ENCODE measurements at regions not wholly inside any gene's neighbourhood (a gene's known extent, or its start where the extent isn't known, plus 50 kb on each side); places are given as distances from the start of the nearest gene placed in this dataset.

DNA sequence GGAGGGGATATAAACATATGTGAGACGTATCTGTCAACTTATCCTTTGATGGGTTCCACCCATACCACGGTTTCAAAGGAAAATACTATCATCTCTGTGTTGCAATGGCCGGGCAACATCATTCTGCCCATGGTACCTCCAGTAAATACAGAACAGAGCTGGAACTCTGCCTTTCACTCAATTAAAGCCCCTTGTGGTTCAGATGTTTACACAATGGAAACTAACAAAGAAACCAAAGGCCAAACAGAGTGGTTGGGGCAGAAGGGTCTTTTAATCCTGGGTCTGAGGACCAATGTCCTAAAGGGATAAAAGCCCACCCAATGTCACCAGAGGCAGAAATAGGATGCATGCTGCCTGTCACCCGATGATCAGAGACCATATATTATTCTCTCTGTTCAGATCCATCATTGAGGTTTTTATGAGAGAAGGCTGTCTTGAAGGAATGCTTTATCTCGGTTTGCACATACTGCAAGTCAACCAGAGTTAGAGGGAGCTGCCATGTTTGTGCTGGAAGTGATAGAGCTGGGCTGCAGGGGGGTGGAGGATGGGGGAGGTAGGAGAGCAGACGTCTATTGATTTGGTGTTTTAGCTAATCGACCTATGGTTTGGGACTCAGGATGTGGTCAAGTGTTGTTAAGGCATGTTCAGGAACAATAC lies 105.4 kb upstream of the FRMD4A start:
- TF ChIP-seq, protein P1, sequence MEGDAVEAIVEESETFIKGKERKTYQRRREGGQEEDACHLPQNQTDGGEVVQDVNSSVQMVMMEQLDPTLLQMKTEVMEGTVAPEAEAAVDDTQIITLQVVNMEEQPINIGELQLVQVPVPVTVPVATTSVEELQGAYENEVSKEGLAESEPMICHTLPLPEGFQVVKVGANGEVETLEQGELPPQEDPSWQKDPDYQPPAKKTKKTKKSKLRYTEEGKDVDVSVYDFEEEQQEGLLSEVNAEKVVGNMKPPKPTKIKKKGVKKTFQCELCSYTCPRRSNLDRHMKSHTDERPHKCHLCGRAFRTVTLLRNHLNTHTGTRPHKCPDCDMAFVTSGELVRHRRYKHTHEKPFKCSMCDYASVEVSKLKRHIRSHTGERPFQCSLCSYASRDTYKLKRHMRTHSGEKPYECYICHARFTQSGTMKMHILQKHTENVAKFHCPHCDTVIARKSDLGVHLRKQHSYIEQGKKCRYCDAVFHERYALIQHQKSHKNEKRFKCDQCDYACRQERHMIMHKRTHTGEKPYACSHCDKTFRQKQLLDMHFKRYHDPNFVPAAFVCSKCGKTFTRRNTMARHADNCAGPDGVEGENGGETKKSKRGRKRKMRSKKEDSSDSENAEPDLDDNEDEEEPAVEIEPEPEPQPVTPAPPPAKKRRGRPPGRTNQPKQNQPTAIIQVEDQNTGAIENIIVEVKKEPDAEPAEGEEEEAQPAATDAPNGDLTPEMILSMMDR (IDR thresholded peaks at IDR 0.05 in 4 of 5, conservative IDR thresholded peaks at IDR 0.05 in 1 of 5) = no peak
- no peak for TF ChIP-seq POLR2A (IDR thresholded peaks at IDR 0.05)
